Nephron (organoid): ENCODE measurements at regions not wholly inside any gene's neighbourhood (a gene's known extent, or its start where the extent isn't known, plus 50 kb on each side); places are given as distances from the start of the nearest gene placed in this dataset.
A peak's percentile ranks its signal among the peaks of the same experiment; 100 is the strongest.

Source experiments
- H3K27ac Mint-ChIP-seq, 3 experiments: 2 replicates each; pipeline ENCODE4 v1.8.0; 2020; ENCODE audit warnings: mixed read lengths in 3 of 3, mild to moderate bottlenecking in 2 of 3, moderate library complexity in 1 of 3
- H3K27me3 Mint-ChIP-seq: 2 replicates; pipeline ENCODE4 v1.8.0; 2021; ENCODE audit warnings: low read depth, mild to moderate bottlenecking, moderate library complexity, mixed read lengths
- H3K36me3 Mint-ChIP-seq: 2 replicates; pipeline ENCODE4 v1.8.0; 2020; ENCODE audit warnings: low read depth, mixed read lengths
- H3K4me1 Mint-ChIP-seq: 2 replicates; pipeline ENCODE4 v1.8.0; 2020; ENCODE audit warnings: mixed read lengths
- H3K4me3 Mint-ChIP-seq, 3 experiments: 2 replicates each; pipeline ENCODE4 v1.8.0; 2020; ENCODE audit warnings: mild to moderate bottlenecking in 3 of 3, mixed read lengths in 3 of 3, moderate library complexity in 2 of 3
- H3K9me3 Mint-ChIP-seq: 2 replicates; pipeline ENCODE4 v1.8.0; 2020; ENCODE audit warnings: mixed read lengths
- TF ChIP-seq, protein P1 (sequence below), 3 experiments: fragments of 200-600 bp; sonication (generic); IDR thresholded peaks; one replicate each; pipeline ENCODE4 v1.5.0; 2021; ENCODE audit warnings: antibody characterized with exemption in 3 of 3; ENCODE audit not compliant: unreplicated experiment in 3 of 3

DNA sequence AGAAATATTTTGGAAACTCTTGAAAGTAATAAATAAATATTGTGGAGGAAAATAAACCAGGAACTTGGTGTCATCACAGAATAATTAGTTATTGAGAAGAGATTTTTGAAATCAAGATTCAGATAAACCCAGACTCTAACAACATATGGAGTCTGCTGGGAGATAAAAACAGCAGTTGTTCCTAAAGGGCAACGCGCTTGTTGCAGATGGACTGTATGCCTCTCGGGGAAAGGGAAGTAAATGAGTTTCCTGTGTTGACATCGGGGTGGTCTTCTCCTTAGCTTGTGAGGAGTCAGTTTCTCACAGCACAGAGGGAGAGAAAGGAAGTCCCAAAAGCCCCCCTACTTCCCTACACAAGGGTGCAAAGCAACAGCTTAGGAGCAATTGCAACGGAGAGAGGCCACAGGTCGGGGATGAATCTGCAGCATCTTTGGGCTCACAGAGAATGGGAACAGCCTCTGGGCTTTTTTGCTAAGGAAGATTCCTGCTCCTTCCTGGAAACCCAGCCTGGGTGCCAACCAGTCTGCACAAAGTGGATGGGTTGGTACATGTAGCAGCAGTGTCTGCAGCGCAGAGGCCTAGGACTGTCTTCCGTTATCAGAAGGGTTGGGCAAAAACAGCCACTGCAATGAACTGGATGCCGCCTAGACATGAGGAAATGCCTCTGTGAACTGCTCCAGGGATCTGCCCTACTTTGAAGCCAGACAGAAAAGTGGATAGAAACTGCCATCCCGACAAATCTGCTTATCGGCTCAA, 603.0 kb upstream of the NRSN1 start:
- Mint-ChIP-seq H3K4me3 (no peak overlapping the region), H3K4me1 (peaks cover 30% of the 10 kb centered on the region), H3K27me3 (no peaks in the 10 kb centered on the region), H3K27ac (peak overlapping the region; percentile 39 to 71 (median 62)), H3K9me3 (peaks cover 4% of the 10 kb centered on the region), H3K36me3 (peaks cover 5% of the 10 kb centered on the region)
- TF ChIP-seq, protein P1, sequence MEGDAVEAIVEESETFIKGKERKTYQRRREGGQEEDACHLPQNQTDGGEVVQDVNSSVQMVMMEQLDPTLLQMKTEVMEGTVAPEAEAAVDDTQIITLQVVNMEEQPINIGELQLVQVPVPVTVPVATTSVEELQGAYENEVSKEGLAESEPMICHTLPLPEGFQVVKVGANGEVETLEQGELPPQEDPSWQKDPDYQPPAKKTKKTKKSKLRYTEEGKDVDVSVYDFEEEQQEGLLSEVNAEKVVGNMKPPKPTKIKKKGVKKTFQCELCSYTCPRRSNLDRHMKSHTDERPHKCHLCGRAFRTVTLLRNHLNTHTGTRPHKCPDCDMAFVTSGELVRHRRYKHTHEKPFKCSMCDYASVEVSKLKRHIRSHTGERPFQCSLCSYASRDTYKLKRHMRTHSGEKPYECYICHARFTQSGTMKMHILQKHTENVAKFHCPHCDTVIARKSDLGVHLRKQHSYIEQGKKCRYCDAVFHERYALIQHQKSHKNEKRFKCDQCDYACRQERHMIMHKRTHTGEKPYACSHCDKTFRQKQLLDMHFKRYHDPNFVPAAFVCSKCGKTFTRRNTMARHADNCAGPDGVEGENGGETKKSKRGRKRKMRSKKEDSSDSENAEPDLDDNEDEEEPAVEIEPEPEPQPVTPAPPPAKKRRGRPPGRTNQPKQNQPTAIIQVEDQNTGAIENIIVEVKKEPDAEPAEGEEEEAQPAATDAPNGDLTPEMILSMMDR (IDR thresholded peaks at IDR 0.05; ENCODE audit: unreplicated experiment in 3 of 3): no peak

- H3K36me3 Mint-ChIP-seq: peaks cover 5% of the 10 kb centered on the region
- peaks cover 4% of the 10 kb centered on the region for H3K9me3 Mint-ChIP-seq
- TF ChIP-seq, protein P1 (IDR thresholded peaks at IDR 0.05; ENCODE audit: unreplicated experiment in 3 of 3): no peak
- peaks cover 30% of the 10 kb centered on the region for H3K4me1 Mint-ChIP-seq
- no peak overlapping the region for H3K4me3 Mint-ChIP-seq
- H3K27ac Mint-ChIP-seq: peak overlapping the region; percentile 35 to 71 (median 62)
- H3K27me3 Mint-ChIP-seq: no peaks in the 10 kb centered on the region
Measured at GRCh38 chr6:23523771-23524170, 602.2 kb upstream of the NRSN1 start.

DNA sequence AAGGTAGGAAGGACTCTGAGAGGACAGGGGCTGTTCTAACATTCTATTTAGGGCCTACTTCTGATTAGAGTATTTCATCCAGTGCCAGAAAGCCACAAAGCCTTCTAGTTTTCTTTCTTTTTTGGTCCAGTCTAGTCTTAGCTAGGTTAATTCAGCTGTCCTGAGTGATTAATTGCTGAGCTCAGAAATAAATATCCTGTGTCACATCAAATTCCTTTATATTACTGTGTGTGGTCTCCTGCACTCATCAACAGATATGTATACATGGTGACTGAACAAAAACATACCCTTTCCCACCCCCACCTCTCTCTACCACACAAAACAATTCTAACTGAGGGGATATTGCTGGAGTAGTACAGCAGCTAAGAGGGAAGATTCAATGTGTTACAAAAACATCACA, 601.5 kb upstream of the NRSN1 start:
- Mint-ChIP-seq H3K27me3 (no peaks in the 10 kb centered on the region), H3K4me3 (peak overlapping the region in 1 of 3 experiments; percentile 21), H3K4me1 (peaks cover 30% of the 10 kb centered on the region), H3K9me3 (peaks cover 4% of the 10 kb centered on the region), H3K36me3 (peaks cover 5% of the 10 kb centered on the region), H3K27ac (peak overlapping the region; percentile 62 to 89 (median 83))
- TF ChIP-seq, protein P1 (IDR thresholded peaks at IDR 0.05; ENCODE audit: unreplicated experiment in 3 of 3): no peak

DNA sequence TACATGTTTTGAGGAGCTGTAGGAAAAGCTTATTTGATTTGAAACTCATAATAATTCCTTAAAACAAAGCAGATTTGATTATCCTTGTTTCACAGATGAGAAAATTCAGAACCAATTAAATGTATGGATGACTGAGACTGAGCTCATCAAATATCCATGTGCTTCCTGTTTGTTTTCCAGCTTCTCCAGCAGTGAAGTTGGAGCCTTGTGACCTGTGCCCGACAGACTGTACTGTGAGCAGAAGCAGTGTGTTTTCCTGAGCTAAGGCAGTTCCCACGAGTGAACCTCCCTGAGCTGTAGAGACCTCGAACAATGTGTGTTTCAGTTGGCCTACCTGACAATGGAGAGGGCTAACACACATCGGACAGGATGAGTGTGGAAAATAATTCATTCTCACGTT, 599.5 kb upstream of the NRSN1 start:
- Mint-ChIP-seq H3K4me3 (no peak overlapping the region), H3K4me1 (peaks cover 39% of the 10 kb centered on the region), H3K9me3 (peaks cover 8% of the 10 kb centered on the region), H3K27ac (peak overlapping the region in 2 of 3 experiments; percentile 9 to 38), H3K36me3 (peaks cover 8% of the 10 kb centered on the region), H3K27me3 (no peaks in the 10 kb centered on the region)
- TF ChIP-seq, protein P1 (IDR thresholded peaks at IDR 0.05; ENCODE audit: unreplicated experiment in 3 of 3): no peak

DNA sequence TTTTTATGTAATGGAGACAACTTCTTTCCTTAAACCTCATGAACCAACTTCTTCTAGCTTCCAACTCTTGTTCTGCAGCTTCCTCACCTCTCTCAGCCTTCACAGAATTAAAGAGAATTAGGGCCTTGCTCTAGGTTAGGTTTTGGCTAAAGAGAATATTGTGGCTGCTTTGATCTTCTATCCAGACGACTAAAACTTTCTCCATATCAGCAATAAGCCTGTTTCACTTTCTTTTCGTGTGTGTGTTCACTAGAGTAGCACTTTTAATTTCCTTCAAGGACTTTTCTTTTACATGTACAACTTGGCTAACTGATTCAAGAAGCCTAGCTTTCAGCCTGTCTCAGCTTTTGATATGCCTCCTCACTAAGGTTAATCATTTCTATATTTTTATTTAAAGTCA, 596.1 kb upstream of the NRSN1 start:
- Mint-ChIP-seq H3K27ac (peak overlapping the region in 2 of 3 experiments; percentile 21 to 46), H3K9me3 (peaks cover 12% of the 10 kb centered on the region), H3K4me3 (no peak overlapping the region), H3K27me3 (peaks cover 3% of the 10 kb centered on the region), H3K4me1 (peaks cover 28% of the 10 kb centered on the region), H3K36me3 (peaks cover 8% of the 10 kb centered on the region)
- TF ChIP-seq, protein P1 (IDR thresholded peaks at IDR 0.05; ENCODE audit: unreplicated experiment in 3 of 3): no peak

DNA sequence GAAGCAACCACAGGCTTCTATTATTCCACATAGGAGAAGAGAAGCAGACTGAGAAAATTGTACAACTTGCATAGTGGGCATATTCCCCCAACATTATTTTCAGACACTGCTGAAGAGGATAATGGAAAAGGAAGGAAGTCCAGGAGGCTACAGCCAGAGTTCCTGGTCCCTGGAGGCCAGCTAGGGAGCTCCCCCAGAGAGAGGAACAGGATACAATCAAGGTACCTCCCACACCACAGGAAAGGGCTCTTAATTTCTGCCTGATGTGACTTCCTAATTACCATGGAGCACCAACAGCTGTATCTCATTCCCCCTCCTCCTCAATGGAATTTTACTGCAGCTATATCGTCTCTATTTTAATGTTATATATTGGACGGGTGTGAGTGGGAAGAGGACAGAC, 594.3 kb upstream of the NRSN1 start:
- peaks cover 12% of the 10 kb centered on the region for H3K9me3 Mint-ChIP-seq
- no peak overlapping the region for H3K4me3 Mint-ChIP-seq
- peak overlapping the region; percentile 90 to 93 (median 93) for H3K27ac Mint-ChIP-seq
- peaks cover 3% of the 10 kb centered on the region for H3K27me3 Mint-ChIP-seq
- H3K36me3 Mint-ChIP-seq: peaks cover 8% of the 10 kb centered on the region
- H3K4me1 Mint-ChIP-seq: peaks cover 15% of the 10 kb centered on the region
- TF ChIP-seq, protein P1 (IDR thresholded peaks at IDR 0.05; ENCODE audit: unreplicated experiment in 3 of 3): no peak
